Sigmoid colon (tissue), 4 donors: ENCODE measurements at regions not wholly inside any gene's neighbourhood (a gene's known extent, or its start where the extent isn't known, plus 50 kb on each side); places are given as distances from the start of the nearest gene placed in this dataset.

Experiments used
- POLR2A ChIP-seq, 2 donors: fragments of 450-650 bp; IDR thresholded peaks; one replicate each; pipeline ENCODE4 v1.6.1; 2016; ENCODE audit warnings: antibody characterized with exemption in 2 of 2, mild to moderate bottlenecking in 2 of 2, moderate library complexity in 2 of 2
- POLR2AphosphoS5 ChIP-seq, 4 donors: sonication (generic); formaldehyde crosslinking; IDR thresholded peaks; one replicate each; pipeline ENCODE4 v1.6.1; 2017; ENCODE audit warnings: antibody characterized with exemption in 4 of 4
- TF ChIP-seq, protein P1 (sequence below), 4 experiments: fragments of 450-650 bp in 3 of 4; fragments of 200-600 bp in 1 of 4; IDR thresholded peaks; one replicate each; pipeline ENCODE4 v1.5.1; 2016 to 2019; ENCODE audit warnings: antibody characterized with exemption in 4 of 4, mild to moderate bottlenecking in 3 of 4, moderate library complexity in 2 of 4

DNA sequence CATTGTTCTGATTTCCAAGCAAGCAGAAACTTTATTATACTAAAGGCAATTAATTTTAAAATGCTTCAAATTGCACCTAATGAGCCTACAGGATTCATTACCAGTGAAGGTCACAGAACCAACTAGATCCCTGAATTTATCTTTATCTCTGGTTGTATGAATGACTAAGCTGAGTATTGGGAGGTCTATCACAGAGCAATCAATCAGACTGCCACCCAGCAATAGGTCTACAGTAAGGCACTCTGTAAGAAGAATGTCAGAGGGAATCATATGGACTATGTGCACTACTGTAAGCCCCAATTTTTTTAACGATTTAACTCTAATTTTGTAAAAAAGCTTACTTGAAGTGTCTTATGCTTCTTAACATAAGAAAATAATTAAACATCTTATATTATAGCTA lies 707.0 kb downstream of the AMY1C start:
- TF ChIP-seq, protein P1, sequence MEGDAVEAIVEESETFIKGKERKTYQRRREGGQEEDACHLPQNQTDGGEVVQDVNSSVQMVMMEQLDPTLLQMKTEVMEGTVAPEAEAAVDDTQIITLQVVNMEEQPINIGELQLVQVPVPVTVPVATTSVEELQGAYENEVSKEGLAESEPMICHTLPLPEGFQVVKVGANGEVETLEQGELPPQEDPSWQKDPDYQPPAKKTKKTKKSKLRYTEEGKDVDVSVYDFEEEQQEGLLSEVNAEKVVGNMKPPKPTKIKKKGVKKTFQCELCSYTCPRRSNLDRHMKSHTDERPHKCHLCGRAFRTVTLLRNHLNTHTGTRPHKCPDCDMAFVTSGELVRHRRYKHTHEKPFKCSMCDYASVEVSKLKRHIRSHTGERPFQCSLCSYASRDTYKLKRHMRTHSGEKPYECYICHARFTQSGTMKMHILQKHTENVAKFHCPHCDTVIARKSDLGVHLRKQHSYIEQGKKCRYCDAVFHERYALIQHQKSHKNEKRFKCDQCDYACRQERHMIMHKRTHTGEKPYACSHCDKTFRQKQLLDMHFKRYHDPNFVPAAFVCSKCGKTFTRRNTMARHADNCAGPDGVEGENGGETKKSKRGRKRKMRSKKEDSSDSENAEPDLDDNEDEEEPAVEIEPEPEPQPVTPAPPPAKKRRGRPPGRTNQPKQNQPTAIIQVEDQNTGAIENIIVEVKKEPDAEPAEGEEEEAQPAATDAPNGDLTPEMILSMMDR (IDR thresholded peaks at IDR 0.05) = no peak
- TF ChIP-seq POLR2A (IDR thresholded peaks at IDR 0.05) = no peak
- no peak for TF ChIP-seq POLR2AphosphoS5 (IDR thresholded peaks at IDR 0.05)
